ENCODE measurements at regions not wholly inside any gene's neighbourhood (a gene's known extent, or its start where the extent isn't known, plus 50 kb on each side); places are given as distances from the start of the nearest gene placed in this dataset.

GRCh38 chr5:56489272-56489671, 256.1 kb upstream of the ANKRD55 start:
- ATAC-seq: no peak
- Mint-ChIP-seq H3K4me3 (no peak overlapping the region), H3K36me3 (peaks cover 7% of the 10 kb centered on the region), H3K9me3 (peaks cover 6% of the 10 kb centered on the region), H3K27ac (no peak overlapping the region), H3K4me1 (peaks cover 8% of the 10 kb centered on the region), H3K27me3 (no peaks in the 10 kb centered on the region)

- ATAC-seq: no peak
- H3K27me3 Mint-ChIP-seq: no peaks in the 10 kb centered on the region
- no peak overlapping the region for H3K4me3 Mint-ChIP-seq
- H3K27ac Mint-ChIP-seq: no peak overlapping the region
- peaks cover 6% of the 10 kb centered on the region for H3K9me3 Mint-ChIP-seq
- H3K4me1 Mint-ChIP-seq: peaks cover 8% of the 10 kb centered on the region
- H3K36me3 Mint-ChIP-seq: peaks cover 7% of the 10 kb centered on the region
Observed at GRCh38 chr5:56487528-56488115, 254.5 kb upstream of the ANKRD55 start.

DNA sequence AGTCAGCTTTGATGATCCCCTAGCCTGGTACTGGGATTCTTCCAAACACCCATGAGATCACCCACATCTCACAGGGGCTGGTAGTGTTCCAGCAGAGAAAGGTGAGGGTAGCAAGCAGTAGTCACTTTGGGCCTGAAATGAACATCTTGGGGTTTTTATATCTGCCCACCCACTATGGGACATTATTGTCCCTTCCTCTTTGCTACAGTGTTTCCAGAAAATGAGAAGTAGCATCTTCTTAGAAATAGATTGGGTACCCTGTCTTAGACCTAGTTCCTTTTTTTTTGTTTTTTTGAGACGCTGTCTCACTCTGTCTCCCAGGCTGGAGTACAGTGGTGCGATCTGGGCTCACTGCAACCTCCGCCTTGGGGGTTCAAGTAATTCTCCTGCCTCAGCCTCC, 249.2 kb upstream of the ANKRD55 start:
- H3K36me3 Mint-ChIP-seq: peaks cover 7% of the 10 kb centered on the region

DNA sequence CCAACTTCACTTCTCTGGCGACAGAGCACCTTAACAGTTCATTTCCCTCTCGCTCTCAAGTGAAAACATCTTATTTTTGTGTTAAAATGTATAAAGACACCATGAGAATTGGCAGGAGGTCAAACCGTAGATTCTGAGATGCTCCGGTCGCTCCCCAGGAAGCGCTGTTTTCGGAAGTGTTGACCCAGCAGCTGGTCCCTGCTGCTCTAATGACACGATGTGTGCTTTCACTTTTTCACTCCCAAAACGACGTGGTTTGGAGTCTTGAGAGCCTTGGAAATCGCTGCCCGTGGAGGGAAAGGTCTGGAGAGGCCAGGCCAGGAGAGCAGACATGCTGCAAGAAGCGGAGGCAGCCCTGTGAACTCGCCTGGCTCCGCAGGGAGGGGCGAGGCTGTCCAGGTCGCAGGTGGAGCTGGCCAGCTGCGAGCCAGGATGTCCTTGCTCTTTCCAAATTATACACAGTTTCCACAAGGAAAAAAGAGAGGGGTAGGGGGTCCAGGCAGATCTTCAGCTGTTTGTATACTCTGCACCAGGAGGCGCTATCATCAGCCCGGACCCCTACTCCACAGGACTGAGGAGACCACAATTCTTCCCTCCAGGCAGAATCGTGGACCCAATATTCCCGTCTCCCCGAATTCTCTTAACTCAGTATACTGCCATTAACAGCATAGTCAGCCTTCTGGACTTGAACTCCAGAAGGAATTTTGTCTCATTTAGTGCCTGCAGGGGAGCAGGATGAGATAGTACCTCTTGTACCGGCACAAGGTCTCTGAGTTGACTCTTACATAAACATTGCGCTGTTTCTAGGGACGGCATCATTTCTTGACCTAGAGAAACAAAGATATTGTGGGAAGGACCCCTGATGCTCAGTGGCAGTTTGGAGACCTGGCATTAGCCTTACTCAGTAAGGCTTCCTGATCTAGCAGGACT, 248.6 kb upstream of the ANKRD55 start:
- H3K36me3 Mint-ChIP-seq: peaks cover 3% of the 10 kb centered on the region
- H3K27ac Mint-ChIP-seq: peak overlapping the region; percentile 89
- peak overlapping the region; percentile 95 for H3K4me3 Mint-ChIP-seq
- ATAC-seq: peak; percentile 3
- peaks cover 4% of the 10 kb centered on the region for H3K9me3 Mint-ChIP-seq
- H3K4me1 Mint-ChIP-seq: peaks cover 48% of the 10 kb centered on the region
- no peaks in the 10 kb centered on the region for H3K27me3 Mint-ChIP-seq

More for the DNA sequence above, 249.2 kb upstream of the ANKRD55 start:
- peak overlapping the region; percentile 95 for H3K4me3 Mint-ChIP-seq
- ATAC-seq: peak; percentile 78
- H3K27me3 Mint-ChIP-seq: no peaks in the 10 kb centered on the region
- H3K9me3 Mint-ChIP-seq: peaks cover 6% of the 10 kb centered on the region
- H3K27ac Mint-ChIP-seq: peak overlapping the region; percentile 89
- peaks cover 44% of the 10 kb centered on the region for H3K4me1 Mint-ChIP-seq

GRCh38 chr5:56480705-56481427, 247.7 kb upstream of the ANKRD55 start:
- no peaks in the 10 kb centered on the region for H3K9me3 Mint-ChIP-seq
- H3K36me3 Mint-ChIP-seq: no peaks in the 10 kb centered on the region
- H3K27ac Mint-ChIP-seq: peak overlapping the region; percentile 89
- no peaks in the 10 kb centered on the region for H3K27me3 Mint-ChIP-seq
- peaks cover 50% of the 10 kb centered on the region for H3K4me1 Mint-ChIP-seq
- H3K4me3 Mint-ChIP-seq: peak overlapping the region; percentile 95
- peak; percentile 54 for ATAC-seq

GRCh38 chr5:56480078-56480704, 247.1 kb upstream of the ANKRD55 start:
- Mint-ChIP-seq H3K9me3 (no peaks in the 10 kb centered on the region), H3K36me3 (no peaks in the 10 kb centered on the region), H3K27ac (peak overlapping the region; percentile 89), H3K4me1 (peaks cover 50% of the 10 kb centered on the region), H3K4me3 (peak overlapping the region; percentile 84), H3K27me3 (no peaks in the 10 kb centered on the region)
- peak; percentile 74 for ATAC-seq

- Mint-ChIP-seq H3K36me3 (no peaks in the 10 kb centered on the region), H3K27me3 (no peaks in the 10 kb centered on the region), H3K4me3 (peak overlapping the region; percentile 84), H3K27ac (peak overlapping the region; percentile 89), H3K9me3 (no peaks in the 10 kb centered on the region), H3K4me1 (peaks cover 50% of the 10 kb centered on the region)
- peak; percentile 58 for ATAC-seq
Observed at GRCh38 chr5:56479696-56480077, 246.6 kb upstream of the ANKRD55 start.

GRCh38 chr5:56479126-56479525, 246.0 kb upstream of the ANKRD55 start:
- Mint-ChIP-seq H3K4me3 (peak overlapping the region; percentile 84), H3K36me3 (no peaks in the 10 kb centered on the region), H3K9me3 (no peaks in the 10 kb centered on the region), H3K4me1 (peaks cover 50% of the 10 kb centered on the region), H3K27me3 (no peaks in the 10 kb centered on the region), H3K27ac (peak overlapping the region; percentile 89)
- ATAC-seq: no peak

DNA sequence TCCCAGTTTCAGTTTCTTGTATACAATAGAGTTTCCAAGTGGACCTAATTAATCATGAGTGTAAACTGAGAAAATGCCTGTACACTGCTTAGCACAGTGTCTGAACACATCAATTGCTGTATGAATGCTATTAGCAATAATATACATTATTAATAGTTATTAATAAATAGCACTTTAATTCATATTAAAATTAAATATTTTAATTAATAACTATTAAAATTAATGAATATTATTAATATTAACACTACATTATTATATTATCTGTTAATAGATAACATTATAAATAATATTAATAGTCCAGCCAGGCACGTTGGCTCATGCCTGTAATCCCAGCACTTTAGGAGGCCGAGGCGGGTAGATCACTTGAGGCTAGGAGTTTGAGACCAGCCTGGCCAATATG, 244.9 kb upstream of the ANKRD55 start:
- peaks cover 50% of the 10 kb centered on the region for H3K4me1 Mint-ChIP-seq
- no peak overlapping the region for H3K4me3 Mint-ChIP-seq
- H3K36me3 Mint-ChIP-seq: no peaks in the 10 kb centered on the region
- H3K27me3 Mint-ChIP-seq: no peaks in the 10 kb centered on the region
- H3K9me3 Mint-ChIP-seq: no peaks in the 10 kb centered on the region
- H3K27ac Mint-ChIP-seq: no peak overlapping the region
- no peak for ATAC-seq

DNA sequence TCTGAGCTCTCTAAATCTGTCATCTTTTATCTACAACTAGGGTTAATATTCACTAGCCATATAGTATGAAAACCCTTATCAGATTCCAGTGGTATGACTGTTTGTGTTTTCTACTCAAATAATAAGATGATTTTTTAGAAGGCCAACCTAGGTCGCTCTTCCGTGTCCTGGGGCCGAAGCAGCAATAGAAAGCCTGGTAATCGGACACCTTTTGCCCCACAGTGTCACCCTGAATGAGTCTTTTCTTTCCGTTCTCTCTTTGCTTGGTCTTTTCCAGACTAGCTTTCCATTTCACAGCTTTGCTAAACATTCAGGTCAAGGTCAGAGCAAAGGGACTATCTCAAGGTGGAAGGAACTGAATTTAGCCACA, 243.3 kb upstream of the ANKRD55 start:
- no peaks in the 10 kb centered on the region for H3K27me3 Mint-ChIP-seq
- no peak overlapping the region for H3K4me3 Mint-ChIP-seq
- peaks cover 36% of the 10 kb centered on the region for H3K4me1 Mint-ChIP-seq
- H3K36me3 Mint-ChIP-seq: no peaks in the 10 kb centered on the region
- peak overlapping the region; percentile 44 for H3K27ac Mint-ChIP-seq
- no peaks in the 10 kb centered on the region for H3K9me3 Mint-ChIP-seq
- ATAC-seq: no peak

GRCh38 chr5:56475689-56476486, 242.8 kb upstream of the ANKRD55 start:
- Mint-ChIP-seq H3K27ac (peak overlapping the region; percentile 44), H3K4me1 (peaks cover 31% of the 10 kb centered on the region), H3K9me3 (no peaks in the 10 kb centered on the region), H3K36me3 (no peaks in the 10 kb centered on the region), H3K4me3 (no peak overlapping the region), H3K27me3 (no peaks in the 10 kb centered on the region)
- no peak for ATAC-seq

GRCh38 chr5:56471707-56472106, 238.6 kb upstream of the ANKRD55 start:
- peaks cover 17% of the 10 kb centered on the region for H3K4me1 Mint-ChIP-seq
- H3K27ac Mint-ChIP-seq: no peak overlapping the region
- no peaks in the 10 kb centered on the region for H3K27me3 Mint-ChIP-seq
- H3K4me3 Mint-ChIP-seq: no peak overlapping the region
- H3K9me3 Mint-ChIP-seq: no peaks in the 10 kb centered on the region
- ATAC-seq: no peak
- no peaks in the 10 kb centered on the region for H3K36me3 Mint-ChIP-seq

DNA sequence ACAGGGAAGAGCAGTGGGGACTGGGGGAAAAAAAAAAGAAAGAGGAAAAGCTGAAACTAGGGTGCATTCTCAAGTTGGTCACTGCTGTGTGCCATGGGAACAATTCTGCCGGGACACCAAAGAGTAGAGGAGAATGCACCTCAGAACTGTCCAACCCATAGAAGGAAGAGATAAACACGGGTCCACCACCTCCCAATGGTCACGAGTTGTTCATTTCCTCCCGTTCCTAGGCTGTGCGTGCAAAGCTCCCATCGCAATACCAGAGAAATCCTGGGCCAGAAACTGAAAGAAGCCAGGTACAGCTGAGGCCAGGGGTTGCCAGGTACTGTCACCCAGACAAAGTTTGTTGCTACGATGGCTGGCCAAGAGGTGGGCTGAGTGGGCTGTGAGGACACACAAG, 236.9 kb upstream of the ANKRD55 start:
- no peaks in the 10 kb centered on the region for H3K36me3 Mint-ChIP-seq
- H3K4me3 Mint-ChIP-seq: no peak overlapping the region
- peak overlapping the region; percentile 2 for H3K27ac Mint-ChIP-seq
- peaks cover 29% of the 10 kb centered on the region for H3K4me1 Mint-ChIP-seq
- no peaks in the 10 kb centered on the region for H3K27me3 Mint-ChIP-seq
- H3K9me3 Mint-ChIP-seq: no peaks in the 10 kb centered on the region
- ATAC-seq: no peak

DNA sequence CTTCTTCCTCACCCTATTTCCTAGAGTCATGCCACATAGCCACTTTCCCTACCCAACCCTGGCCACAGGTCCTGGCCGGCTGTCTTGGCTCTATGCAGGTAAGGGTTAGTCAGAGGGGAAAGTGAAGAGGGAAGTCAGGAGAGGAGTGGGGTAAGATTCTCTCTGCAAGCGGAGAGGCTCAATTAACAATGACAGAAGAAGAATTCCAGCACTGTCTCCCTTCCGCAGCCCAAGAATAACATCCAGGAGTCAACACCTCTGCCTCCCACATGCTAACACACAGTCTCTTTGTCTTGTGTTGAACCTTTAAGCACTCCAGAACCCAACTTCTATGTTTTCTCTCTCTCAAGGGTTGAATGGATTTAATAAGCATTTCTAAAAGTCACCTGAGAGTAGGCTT, 235.1 kb upstream of the ANKRD55 start:
- Mint-ChIP-seq H3K9me3 (no peaks in the 10 kb centered on the region), H3K4me3 (no peak overlapping the region), H3K4me1 (peaks cover 36% of the 10 kb centered on the region), H3K27me3 (no peaks in the 10 kb centered on the region), H3K27ac (no peak overlapping the region), H3K36me3 (no peaks in the 10 kb centered on the region)
- no peak for ATAC-seq

Data from stimulated activated memory B cell treated with anti-CD40 and anti-IgM and Interleukin-4, amounts not matched to agents 10 μg/mL and 1 μg/mL and 100 μg/mL, for 72 hours (primary cell).